CD4-positive, alpha-beta memory T cell (primary cell): ENCODE measurements at regions not wholly inside any gene's neighbourhood (a gene's known extent, or its start where the extent isn't known, plus 50 kb on each side); places are given as distances from the start of the nearest gene placed in this dataset.

Experiments used
- CTCF ChIA-PET: fragments of 350-600 bp; sonication (Branson Sonifier 250); formaldehyde crosslinking; loops from one replicate; lab custom pipeline; 2021; ENCODE audit warnings: inconsistent platforms; ENCODE audit not compliant: partially characterized antibody; lab: Charles Lee
- POLR2A ChIA-PET: fragments of 350-600 bp; sonication (Branson Sonifier 250); formaldehyde crosslinking; loops from one replicate; lab custom pipeline; 2021; ENCODE audit not compliant: partially characterized antibody; lab: Charles Lee
- DNase-seq, 5 donors: peaks; one replicate each; pipeline versions ENCODE4 v3.0.0 to v3.0.0-alpha.2; 2020 to 2022; ENCODE audit warnings: mixed read lengths in 1 of 5
- H3K27ac ChIP-seq: one replicate; pipeline ENCODE4 v1.7.0; 2013; ENCODE audit warnings: low read depth, low read length
- H3K27me3 ChIP-seq: 2 replicates; pipeline ENCODE4 v1.7.0; 2013; ENCODE audit warnings: mild to moderate bottlenecking, low read length, moderate library complexity; ENCODE audit not compliant: insufficient read depth
- H3K36me3 ChIP-seq: 2 replicates; pipeline ENCODE4 v1.7.0; 2013; ENCODE audit warnings: mild to moderate bottlenecking, low read length, moderate library complexity; ENCODE audit not compliant: insufficient read depth
- H3K4me1 ChIP-seq: 2 replicates; pipeline ENCODE4 v1.7.0; 2013; ENCODE audit warnings: mild to moderate bottlenecking, low read length, moderate library complexity; ENCODE audit not compliant: insufficient read depth
- H3K4me3 ChIP-seq, 2 donors: one replicate each; pipeline ENCODE4 v1.7.0; 2013; ENCODE audit warnings: low read length in 2 of 2, mild to moderate bottlenecking in 1 of 2
- H3K9me3 ChIP-seq, 2 donors: one replicate each; pipeline ENCODE4 v1.7.0; 2013; ENCODE audit warnings: low read length in 2 of 2, control low read depth in 1 of 2; ENCODE audit not compliant: control insufficient read depth in 1 of 2
- H3K27ac Mint-ChIP-seq, 7 donors: one replicate each; pipeline ENCODE4 v1.8.0; 2020 to 2021; ENCODE audit warnings: mixed read lengths in 7 of 7, mild to moderate bottlenecking in 6 of 7, inconsistent platforms in 3 of 7, moderate library complexity in 3 of 7
- H3K27me3 Mint-ChIP-seq, 2 donors: one replicate each; pipeline ENCODE4 v1.8.0; 2020 to 2021; ENCODE audit warnings: mixed read lengths in 2 of 2
- H3K36me3 Mint-ChIP-seq, 2 donors: one replicate each; pipeline ENCODE4 v1.8.0; 2020 to 2021; ENCODE audit warnings: mixed read lengths in 2 of 2, inconsistent platforms in 1 of 2, mild to moderate bottlenecking in 1 of 2
- H3K4me1 Mint-ChIP-seq, 4 donors: one replicate each; pipeline ENCODE4 v1.8.0; 2020 to 2021; ENCODE audit warnings: mixed read lengths in 4 of 4, mild to moderate bottlenecking in 1 of 4
- H3K4me3 Mint-ChIP-seq, 8 donors: one replicate each; pipeline ENCODE4 v1.8.0; 2020 to 2021; ENCODE audit warnings: mixed read lengths in 8 of 8, mild to moderate bottlenecking in 7 of 8, moderate library complexity in 6 of 8, inconsistent platforms in 3 of 8
- H3K9me3 Mint-ChIP-seq, 8 donors: one replicate each; pipeline ENCODE4 v1.8.0; 2020 to 2021; ENCODE audit warnings: mixed read lengths in 8 of 8, mild to moderate bottlenecking in 5 of 8, inconsistent platforms in 3 of 8, moderate library complexity in 1 of 8
- intact Hi-C: fragments of 100-400 bp; cut with micrococcal nuclease; formaldehyde crosslinking; loops from one replicate; pipeline ENCODE4 v1.15.1; 2023

DNA sequence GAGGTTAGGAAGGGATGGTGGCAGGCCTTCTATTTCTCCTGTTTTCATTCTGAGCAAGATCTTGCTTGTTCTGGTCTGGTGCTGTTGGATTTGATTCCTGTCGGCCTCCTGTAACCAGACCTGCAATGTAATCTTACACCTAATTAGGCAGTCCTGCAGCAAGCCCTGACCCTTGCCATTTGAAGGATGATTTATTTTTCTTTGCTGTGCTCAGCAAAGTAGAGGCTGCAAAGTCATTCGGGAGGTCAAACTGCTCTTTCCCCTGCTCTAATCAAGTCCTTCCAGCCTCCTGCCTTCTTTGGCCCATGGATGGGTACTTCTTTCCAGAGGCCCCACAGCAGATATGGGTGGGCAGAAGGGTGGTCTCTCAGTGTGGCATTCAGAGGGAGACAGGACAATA, 417.7 kb upstream of the USP24 start:
- ChIA-PET CTCF (no interaction called here), POLR2A (no interaction called here)
- Mint-ChIP-seq H3K27ac (no peak overlapping the region), H3K27me3 (peaks cover 12% of the 10 kb centered on the region in 2 donors), H3K4me1 (no peaks in the 10 kb centered on the region), H3K9me3 (peaks cover 0 to 2% (median 0%) of the 10 kb centered on the region in 8 donors), H3K4me3 (no peak overlapping the region), H3K36me3 (no peaks in the 10 kb centered on the region)
- intact Hi-C loops, result no loop called here
- Histone ChIP-seq H3K27ac (no peak overlapping the region), H3K36me3 (no peaks in the 10 kb centered on the region), H3K27me3 (no peaks in the 10 kb centered on the region), H3K9me3 (no peaks in the 10 kb centered on the region), H3K4me1 (no peaks in the 10 kb centered on the region), H3K4me3 (no peak overlapping the region)
- DNase-seq, result no peak

DNA sequence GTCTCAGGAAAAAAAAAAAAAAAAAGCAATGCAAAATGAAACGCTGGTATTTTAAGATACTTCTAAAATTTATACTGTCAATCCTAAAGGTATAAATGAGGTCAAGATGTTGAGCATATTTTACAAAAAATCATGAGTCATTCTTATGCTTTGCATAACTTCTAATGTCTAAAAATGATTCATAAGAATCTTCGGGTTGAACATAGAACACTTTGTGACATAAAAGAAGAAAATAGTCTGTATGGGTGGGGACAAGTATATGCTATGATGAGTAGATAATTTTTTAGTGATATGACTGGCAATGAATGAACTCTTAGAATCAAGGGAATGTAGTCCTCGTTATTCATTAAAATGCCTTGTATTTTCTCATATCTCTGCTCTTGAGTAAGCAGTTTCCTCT, 416.9 kb upstream of the USP24 start:
- no peak for DNase-seq
- H3K27me3 ChIP-seq, result no peaks in the 10 kb centered on the region
- H3K9me3 ChIP-seq, result no peaks in the 10 kb centered on the region
- Mint-ChIP-seq H3K27me3 (peaks cover 11 to 12% of the 10 kb centered on the region in 2 donors), H3K36me3 (no peaks in the 10 kb centered on the region), H3K9me3 (peaks cover 0 to 2% (median 0%) of the 10 kb centered on the region in 8 donors), H3K4me3 (no peak overlapping the region), H3K27ac (no peak overlapping the region), H3K4me1 (no peaks in the 10 kb centered on the region)
- CTCF ChIA-PET, result no interaction called here
- intact Hi-C loops, result no loop called here
- H3K36me3 ChIP-seq, result no peaks in the 10 kb centered on the region
- POLR2A ChIA-PET, result no interaction called here
- no peak overlapping the region for H3K4me3 ChIP-seq
- no peak overlapping the region for H3K27ac ChIP-seq
- no peaks in the 10 kb centered on the region for H3K4me1 ChIP-seq

DNA sequence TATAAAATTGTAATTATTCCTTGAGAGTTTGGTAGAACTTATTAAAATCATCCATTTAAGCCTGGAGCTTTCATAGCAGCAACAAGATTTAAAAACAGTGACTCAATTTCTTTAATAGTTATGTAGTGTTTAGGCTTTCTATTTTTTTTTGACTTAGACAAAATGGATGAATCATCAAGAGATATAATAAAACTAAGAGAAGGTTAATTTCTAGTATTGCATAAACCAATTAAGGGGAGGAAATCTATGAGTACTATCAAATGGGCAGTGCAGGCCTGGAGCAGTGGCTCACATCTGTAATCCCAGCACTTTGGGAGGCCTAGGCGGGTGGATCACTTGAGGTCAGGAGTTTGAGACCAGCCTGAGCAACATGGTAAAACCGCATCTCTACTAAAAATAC, 416.3 kb upstream of the USP24 start:
- ChIA-PET CTCF (no interaction called here), POLR2A (no interaction called here)
- no peaks in the 10 kb centered on the region for H3K27me3 ChIP-seq
- no peaks in the 10 kb centered on the region for H3K4me1 ChIP-seq
- intact Hi-C loops, result no loop called here
- no peak overlapping the region for H3K27ac ChIP-seq
- H3K4me3 ChIP-seq, result no peak overlapping the region
- no peak overlapping the region for H3K4me3 Mint-ChIP-seq
- DNase-seq, result no peak
- peaks cover 0 to 2% (median 0%) of the 10 kb centered on the region in 8 donors for H3K9me3 Mint-ChIP-seq
- H3K27me3 Mint-ChIP-seq, result peaks cover 10 to 13% of the 10 kb centered on the region in 2 donors
- H3K36me3 ChIP-seq, result no peaks in the 10 kb centered on the region
- H3K9me3 ChIP-seq, result no peaks in the 10 kb centered on the region
- H3K4me1 Mint-ChIP-seq, result no peaks in the 10 kb centered on the region
- H3K36me3 Mint-ChIP-seq, result no peaks in the 10 kb centered on the region
- no peak overlapping the region for H3K27ac Mint-ChIP-seq

DNA sequence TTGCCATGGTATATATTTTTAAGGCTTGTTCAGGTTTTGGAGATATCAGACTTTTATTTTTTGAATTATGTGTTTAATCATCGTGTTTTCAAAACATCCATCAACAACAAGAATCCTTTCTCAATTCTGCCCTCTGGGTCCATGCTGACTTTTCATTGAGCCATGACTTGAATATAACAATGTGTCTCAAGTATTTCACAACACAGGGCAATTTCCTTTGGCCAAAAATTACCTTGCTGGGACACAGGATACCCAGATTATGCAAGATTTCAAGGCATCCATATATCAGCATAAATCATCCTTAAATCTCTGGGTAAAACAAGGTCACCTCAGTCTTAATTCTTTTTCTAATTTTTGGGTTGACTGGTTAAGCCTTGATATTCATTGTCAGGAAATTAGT, 411.2 kb upstream of the USP24 start:
- ChIA-PET CTCF (no interaction called here), POLR2A (no interaction called here)
- no peak for DNase-seq
- H3K9me3 Mint-ChIP-seq, result no peaks in the 10 kb centered on the region
- H3K36me3 Mint-ChIP-seq, result no peaks in the 10 kb centered on the region
- H3K4me3 Mint-ChIP-seq, result no peak overlapping the region
- peaks cover 0 to 4% of the 10 kb centered on the region in 2 donors for H3K27me3 Mint-ChIP-seq
- H3K27ac Mint-ChIP-seq, result no peak overlapping the region
- intact Hi-C loops, result no loop called here
- Histone ChIP-seq H3K4me3 (no peak overlapping the region), H3K27ac (no peak overlapping the region), H3K36me3 (no peaks in the 10 kb centered on the region), H3K9me3 (no peaks in the 10 kb centered on the region), H3K27me3 (no peaks in the 10 kb centered on the region), H3K4me1 (no peaks in the 10 kb centered on the region)
- H3K4me1 Mint-ChIP-seq, result no peaks in the 10 kb centered on the region

DNA sequence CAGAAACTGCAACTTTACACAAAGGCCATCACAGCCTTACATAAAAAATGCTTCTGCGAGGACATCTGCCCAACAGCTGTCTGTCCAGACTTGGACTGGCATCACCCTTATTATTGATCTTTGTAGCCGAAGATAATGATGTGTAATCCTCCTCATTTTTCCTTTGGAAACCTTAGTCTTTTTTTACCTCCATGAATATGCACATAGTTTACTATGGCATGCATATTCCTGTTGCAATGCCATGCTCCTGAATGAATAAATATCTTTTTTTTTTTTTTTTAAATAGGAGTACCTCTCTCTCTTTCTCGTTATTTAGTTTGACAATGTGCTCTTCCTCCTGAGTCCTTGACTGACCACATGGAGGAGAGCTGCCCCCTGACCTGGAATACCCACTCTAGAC, 409.6 kb upstream of the USP24 start:
- no peaks in the 10 kb centered on the region for H3K36me3 Mint-ChIP-seq
- DNase-seq, result no peak
- H3K4me1 ChIP-seq, result no peaks in the 10 kb centered on the region
- H3K4me1 Mint-ChIP-seq, result no peaks in the 10 kb centered on the region
- peaks cover 0 to 2% (median 0%) of the 10 kb centered on the region in 8 donors for H3K9me3 Mint-ChIP-seq
- no peaks in the 10 kb centered on the region for H3K36me3 ChIP-seq
- no peaks in the 10 kb centered on the region for H3K27me3 ChIP-seq
- H3K4me3 Mint-ChIP-seq, result no peak overlapping the region
- intact Hi-C loops, result no loop called here
- ChIA-PET CTCF (no interaction called here), POLR2A (no interaction called here)
- H3K9me3 ChIP-seq, result no peaks in the 10 kb centered on the region
- H3K27ac ChIP-seq, result no peak overlapping the region
- no peak overlapping the region for H3K4me3 ChIP-seq
- peaks cover 0 to 7% of the 10 kb centered on the region in 2 donors for H3K27me3 Mint-ChIP-seq
- H3K27ac Mint-ChIP-seq, result no peak overlapping the region

DNA sequence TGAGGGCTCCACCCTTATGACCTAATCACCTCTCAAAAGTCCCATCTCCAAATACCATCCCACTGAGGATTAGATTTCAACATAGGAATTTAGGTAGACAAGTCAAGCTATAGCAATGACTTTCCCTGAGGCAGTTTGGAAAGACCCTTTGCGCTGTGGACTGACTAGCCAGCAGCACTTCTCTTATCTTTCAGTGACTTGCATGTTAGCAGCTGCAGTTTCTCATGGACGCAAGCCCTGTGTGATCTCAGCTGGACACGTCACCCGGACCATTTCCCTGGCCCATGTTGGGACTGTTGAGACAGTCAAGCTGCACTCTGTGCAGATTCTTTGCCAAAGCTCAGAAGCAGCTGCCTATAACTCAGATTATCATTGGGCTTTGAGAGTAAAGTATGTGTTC, 408.1 kb upstream of the USP24 start:
- POLR2A ChIA-PET, result no interaction called here

DNA sequence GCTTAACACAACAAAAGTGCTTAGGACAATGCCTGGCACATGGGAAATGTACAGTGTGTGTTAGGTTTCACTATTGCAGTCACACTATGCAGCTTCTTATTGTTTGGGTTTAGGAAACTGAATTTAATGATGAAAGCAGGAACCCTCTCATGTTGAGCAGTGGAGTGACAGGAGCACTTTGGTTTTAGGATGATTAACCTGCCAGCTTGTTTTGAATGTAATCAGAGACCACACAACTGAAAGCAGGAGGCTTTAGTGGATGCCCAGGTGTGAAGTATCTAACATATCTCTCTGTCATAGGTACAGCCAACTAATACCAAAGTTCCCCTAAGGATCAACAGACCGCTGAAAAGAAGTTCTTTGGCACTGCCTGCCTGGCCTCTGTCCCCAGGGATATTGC, 406.9 kb upstream of the USP24 start:
- H3K9me3 ChIP-seq, result no peaks in the 10 kb centered on the region
- ChIA-PET CTCF (no interaction called here), POLR2A (no interaction called here)
- Mint-ChIP-seq H3K4me1 (no peaks in the 10 kb centered on the region), H3K36me3 (no peaks in the 10 kb centered on the region), H3K9me3 (peaks cover 0 to 4% (median 0%) of the 10 kb centered on the region in 8 donors), H3K4me3 (no peak overlapping the region), H3K27ac (no peak overlapping the region), H3K27me3 (peaks cover 0 to 7% of the 10 kb centered on the region in 2 donors)
- H3K27ac ChIP-seq, result no peak overlapping the region
- no peak for DNase-seq
- no peaks in the 10 kb centered on the region for H3K36me3 ChIP-seq
- no peaks in the 10 kb centered on the region for H3K27me3 ChIP-seq
- H3K4me3 ChIP-seq, result no peak overlapping the region
- intact Hi-C loops, result no loop called here
- no peaks in the 10 kb centered on the region for H3K4me1 ChIP-seq

More for the DNA sequence above, 408.1 kb upstream of the USP24 start:
- CTCF ChIA-PET, result no interaction called here
- intact Hi-C loops, result no loop called here
- no peaks in the 10 kb centered on the region for H3K4me1 Mint-ChIP-seq
- no peak overlapping the region for H3K27ac Mint-ChIP-seq
- Histone ChIP-seq H3K9me3 (no peaks in the 10 kb centered on the region), H3K27me3 (no peaks in the 10 kb centered on the region), H3K27ac (no peak overlapping the region), H3K36me3 (no peaks in the 10 kb centered on the region), H3K4me3 (no peak overlapping the region), H3K4me1 (no peaks in the 10 kb centered on the region)
- H3K36me3 Mint-ChIP-seq, result no peaks in the 10 kb centered on the region
- peaks cover 0 to 4% (median 0%) of the 10 kb centered on the region in 8 donors for H3K9me3 Mint-ChIP-seq
- DNase-seq, result no peak
- H3K27me3 Mint-ChIP-seq, result peaks cover 0 to 7% of the 10 kb centered on the region in 2 donors
- no peak overlapping the region for H3K4me3 Mint-ChIP-seq

DNA sequence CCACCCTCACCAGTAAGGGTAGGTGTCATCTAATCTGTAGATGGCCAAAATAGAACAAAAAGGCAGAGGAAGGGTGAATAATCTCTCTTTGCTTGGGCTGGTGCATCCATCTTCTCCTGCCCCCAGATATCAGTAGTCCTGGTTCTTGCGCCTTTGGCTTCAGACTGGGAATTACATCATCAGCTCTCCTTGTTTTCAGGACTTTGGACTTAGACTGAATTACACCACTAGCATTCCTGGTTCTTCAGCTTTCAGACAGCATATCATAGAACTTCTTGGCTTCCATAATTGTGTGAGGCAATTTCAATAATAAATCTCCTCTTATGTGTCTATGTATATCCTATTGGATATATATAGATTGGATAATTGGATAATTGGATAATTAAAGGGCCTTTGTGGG, 403.0 kb upstream of the USP24 start:
- H3K36me3 Mint-ChIP-seq, result no peaks in the 10 kb centered on the region
- intact Hi-C loops, result no loop called here
- no peak overlapping the region for H3K27ac ChIP-seq

More for the DNA sequence above, 403.0 kb upstream of the USP24 start:
- no peaks in the 10 kb centered on the region for H3K27me3 ChIP-seq
- no peaks in the 10 kb centered on the region for H3K4me1 ChIP-seq
- H3K36me3 ChIP-seq, result no peaks in the 10 kb centered on the region
- Mint-ChIP-seq H3K27me3 (peaks cover 5 to 7% of the 10 kb centered on the region in 2 donors), H3K9me3 (peaks cover 0 to 6% (median 0%) of the 10 kb centered on the region in 8 donors), H3K27ac (no peak overlapping the region), H3K4me3 (no peak overlapping the region), H3K4me1 (no peaks in the 10 kb centered on the region)
- H3K4me3 ChIP-seq, result no peak overlapping the region
- POLR2A ChIA-PET, result no interaction called here
- DNase-seq, result no peak
- CTCF ChIA-PET, result no interaction called here
- no peaks in the 10 kb centered on the region for H3K9me3 ChIP-seq
